ENCODE measurements at regions not wholly inside any gene's neighbourhood (a gene's known extent, or its start where the extent isn't known, plus 50 kb on each side); places are given as distances from the start of the nearest gene placed in this dataset.

- H3K4me3 ChIP-seq (ENCODE audit: low read depth, low read length) = no peak overlapping the region
- no peak overlapping the region for H3K9ac ChIP-seq (ENCODE audit: low read depth, low read length)
- no peaks in the 10 kb centered on the region for H3K27me3 ChIP-seq (ENCODE audit: control insufficient read depth, insufficient read depth, low read length)
- H3K4me1 ChIP-seq (ENCODE audit: control insufficient read depth, insufficient read depth, low read length) = no peaks in the 10 kb centered on the region
- H3K9me3 ChIP-seq (ENCODE audit: control insufficient read depth, insufficient read depth, low read length) = no peaks in the 10 kb centered on the region
- no peaks in the 10 kb centered on the region for H3K36me3 ChIP-seq (ENCODE audit: control insufficient read depth, insufficient read depth, low read length)
Observed at GRCh38 chr10:43964486-43964885, 315.8 kb upstream of the ZNF32 start.

DNA sequence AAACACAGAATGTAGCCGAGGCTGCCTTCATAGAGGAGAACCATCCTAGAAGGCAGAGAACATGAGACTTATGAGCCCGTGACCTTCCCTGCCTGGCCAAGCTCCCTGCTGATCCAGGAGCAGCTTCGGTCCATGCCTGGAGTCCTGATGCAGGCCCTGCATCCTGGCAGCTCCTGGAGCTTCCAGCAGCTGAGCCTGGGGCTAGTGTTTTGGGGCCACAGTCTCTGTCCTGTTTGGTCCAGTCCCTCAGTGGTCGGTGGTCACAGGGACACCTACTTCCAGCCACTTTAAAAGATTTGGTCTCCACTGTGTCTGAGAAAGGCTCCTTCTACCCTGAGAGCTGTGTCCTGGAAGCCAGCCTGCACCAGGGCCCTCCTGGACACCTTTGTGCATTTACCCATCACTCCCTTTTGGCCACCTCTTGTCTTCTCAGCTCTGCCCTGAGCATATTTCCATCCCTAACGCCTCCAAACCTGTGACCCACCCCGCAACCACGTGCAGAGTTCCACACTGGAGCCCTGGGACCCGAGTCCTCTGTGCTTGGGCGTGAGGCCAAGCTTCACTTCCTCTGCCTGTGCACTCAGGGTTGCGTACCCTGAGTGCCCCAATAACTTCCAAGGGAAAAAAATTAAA, 315.2 kb upstream of the ZNF32 start:
- H3K9ac ChIP-seq (ENCODE audit: low read depth, low read length) = no peak overlapping the region
- H3K9me3 ChIP-seq (ENCODE audit: control insufficient read depth, insufficient read depth, low read length) = no peaks in the 10 kb centered on the region
- H3K4me1 ChIP-seq (ENCODE audit: control insufficient read depth, insufficient read depth, low read length) = no peaks in the 10 kb centered on the region
- no peaks in the 10 kb centered on the region for H3K36me3 ChIP-seq (ENCODE audit: control insufficient read depth, insufficient read depth, low read length)
- H3K27me3 ChIP-seq (ENCODE audit: control insufficient read depth, insufficient read depth, low read length) = no peaks in the 10 kb centered on the region
- H3K4me3 ChIP-seq (ENCODE audit: low read depth, low read length) = no peak overlapping the region

GRCh38 chr10:43963379-43963778, 314.7 kb upstream of the ZNF32 start:
- H3K9me3 ChIP-seq (ENCODE audit: control insufficient read depth, insufficient read depth, low read length) = no peaks in the 10 kb centered on the region
- no peaks in the 10 kb centered on the region for H3K4me1 ChIP-seq (ENCODE audit: control insufficient read depth, insufficient read depth, low read length)
- no peak overlapping the region for H3K9ac ChIP-seq (ENCODE audit: low read depth, low read length)
- no peaks in the 10 kb centered on the region for H3K27me3 ChIP-seq (ENCODE audit: control insufficient read depth, insufficient read depth, low read length)
- no peaks in the 10 kb centered on the region for H3K36me3 ChIP-seq (ENCODE audit: control insufficient read depth, insufficient read depth, low read length)
- no peak overlapping the region for H3K4me3 ChIP-seq (ENCODE audit: low read depth, low read length)

DNA sequence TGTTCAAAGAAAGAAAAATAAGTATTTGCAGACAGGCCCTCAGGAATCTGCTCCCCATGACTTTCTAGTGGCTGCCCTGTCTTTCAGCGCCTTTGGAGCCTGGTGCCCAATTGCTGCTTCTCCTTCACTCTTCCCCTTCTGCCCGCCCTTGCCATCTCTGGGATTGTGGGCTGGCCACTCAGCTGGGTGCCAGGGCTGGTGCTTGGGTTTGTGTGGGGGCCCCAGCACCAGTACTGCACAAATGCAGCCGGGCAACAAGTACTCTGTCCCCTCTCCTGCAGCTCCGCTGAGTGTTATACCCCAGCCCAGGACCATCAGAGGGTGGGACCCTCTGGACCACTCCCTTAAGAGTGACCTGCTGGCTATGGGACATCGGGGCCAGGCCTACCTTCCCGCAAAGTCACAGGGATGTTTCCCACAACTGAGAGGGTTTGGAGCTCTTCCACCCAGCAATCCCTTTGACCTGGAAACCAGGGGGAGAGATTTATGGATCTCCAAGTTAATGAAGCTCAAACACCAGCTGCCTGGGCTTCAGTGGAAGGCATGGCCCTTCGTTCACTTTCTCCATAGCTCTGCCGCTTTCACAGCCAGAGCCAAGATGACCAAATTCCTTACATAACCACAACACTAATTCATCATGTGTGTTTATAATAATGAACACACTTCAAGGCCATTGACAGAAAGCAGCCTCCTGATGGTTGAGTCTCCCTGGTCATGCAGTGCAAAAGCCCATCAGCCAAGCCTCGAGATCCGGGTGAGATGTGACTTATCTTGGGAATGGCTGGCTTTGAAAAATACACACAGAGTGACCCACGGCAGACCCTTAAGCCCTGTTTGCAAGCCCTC, 313.9 kb upstream of the ZNF32 start:
- Histone ChIP-seq H3K4me3 (ENCODE audit: low read depth, low read length) (no peak overlapping the region), H3K27me3 (ENCODE audit: control insufficient read depth, insufficient read depth, low read length) (no peaks in the 10 kb centered on the region), H3K9me3 (ENCODE audit: control insufficient read depth, insufficient read depth, low read length) (no peaks in the 10 kb centered on the region), H3K36me3 (ENCODE audit: control insufficient read depth, insufficient read depth, low read length) (no peaks in the 10 kb centered on the region), H3K9ac (ENCODE audit: low read depth, low read length) (no peak overlapping the region), H3K4me1 (ENCODE audit: control insufficient read depth, insufficient read depth, low read length) (no peaks in the 10 kb centered on the region)

DNA sequence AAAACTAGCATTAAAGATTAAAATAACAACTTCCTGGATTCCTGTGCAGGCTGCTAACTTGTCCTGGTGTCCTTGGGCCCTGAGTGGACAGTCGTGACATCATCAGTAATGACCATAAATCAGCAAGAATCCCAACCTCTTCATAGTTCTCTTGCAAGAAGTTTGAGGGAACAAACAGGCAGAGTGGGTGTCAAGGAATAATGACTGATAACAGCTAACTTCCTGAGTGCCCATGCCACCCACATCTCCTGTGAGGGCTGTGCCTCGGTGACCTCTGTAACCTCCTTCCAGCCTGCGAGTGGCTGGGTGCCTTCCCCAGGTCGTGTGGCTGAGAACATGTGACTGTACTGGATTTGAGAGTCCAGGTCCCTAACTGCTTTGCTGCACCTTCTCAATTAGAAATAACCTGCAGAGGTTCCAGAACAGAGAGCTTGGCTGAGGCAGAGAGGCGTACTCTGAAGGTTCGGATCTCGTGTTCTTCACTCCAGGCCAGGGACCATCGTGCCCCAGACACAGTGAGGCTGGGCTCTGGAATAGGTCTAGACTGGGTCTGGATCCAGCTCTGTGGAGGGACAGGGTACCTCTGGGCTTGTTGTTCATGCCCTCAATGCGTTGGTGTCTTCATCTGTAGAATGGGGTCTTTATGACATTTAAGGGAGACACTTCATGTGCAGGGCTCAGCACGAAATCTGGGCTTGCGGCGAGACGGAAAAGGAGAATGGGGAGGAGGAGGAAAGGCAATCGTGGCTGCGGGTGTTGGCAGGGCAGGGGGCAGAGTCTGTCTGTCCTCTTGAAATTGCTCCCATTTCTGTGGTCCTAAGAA, 313.1 kb upstream of the ZNF32 start:
- Histone ChIP-seq H3K36me3 (ENCODE audit: control insufficient read depth, insufficient read depth, low read length) (no peaks in the 10 kb centered on the region), H3K9ac (ENCODE audit: low read depth, low read length) (no peak overlapping the region), H3K4me1 (ENCODE audit: control insufficient read depth, insufficient read depth, low read length) (no peaks in the 10 kb centered on the region), H3K9me3 (ENCODE audit: control insufficient read depth, insufficient read depth, low read length) (no peaks in the 10 kb centered on the region), H3K27me3 (ENCODE audit: control insufficient read depth, insufficient read depth, low read length) (no peaks in the 10 kb centered on the region), H3K4me3 (ENCODE audit: low read depth, low read length) (no peak overlapping the region)

GRCh38 chr10:43960981-43961380, 312.3 kb upstream of the ZNF32 start:
- Histone ChIP-seq H3K4me3 (ENCODE audit: low read depth, low read length) (no peak overlapping the region), H3K9ac (ENCODE audit: low read depth, low read length) (no peak overlapping the region), H3K27me3 (ENCODE audit: control insufficient read depth, insufficient read depth, low read length) (no peaks in the 10 kb centered on the region), H3K36me3 (ENCODE audit: control insufficient read depth, insufficient read depth, low read length) (no peaks in the 10 kb centered on the region), H3K9me3 (ENCODE audit: control insufficient read depth, insufficient read depth, low read length) (no peaks in the 10 kb centered on the region), H3K4me1 (ENCODE audit: control insufficient read depth, insufficient read depth, low read length) (no peaks in the 10 kb centered on the region)

GRCh38 chr10:43960477-43960876, 311.8 kb upstream of the ZNF32 start:
- no peaks in the 10 kb centered on the region for H3K36me3 ChIP-seq (ENCODE audit: control insufficient read depth, insufficient read depth, low read length)

GRCh38 chr10:43960135-43960415, 311.4 kb upstream of the ZNF32 start:
- no peaks in the 10 kb centered on the region for H3K36me3 ChIP-seq (ENCODE audit: control insufficient read depth, insufficient read depth, low read length)
- no peaks in the 10 kb centered on the region for H3K27me3 ChIP-seq (ENCODE audit: control insufficient read depth, insufficient read depth, low read length)
- H3K4me1 ChIP-seq (ENCODE audit: control insufficient read depth, insufficient read depth, low read length) = peaks cover under 1% of the 10 kb centered on the region
- no peak overlapping the region for H3K4me3 ChIP-seq (ENCODE audit: low read depth, low read length)
- H3K9me3 ChIP-seq (ENCODE audit: control insufficient read depth, insufficient read depth, low read length) = no peaks in the 10 kb centered on the region
- H3K9ac ChIP-seq (ENCODE audit: low read depth, low read length) = no peak overlapping the region

More at GRCh38 chr10:43960477-43960876, 311.8 kb upstream of the ZNF32 start:
- no peaks in the 10 kb centered on the region for H3K27me3 ChIP-seq (ENCODE audit: control insufficient read depth, insufficient read depth, low read length)
- H3K9ac ChIP-seq (ENCODE audit: low read depth, low read length) = no peak overlapping the region
- no peaks in the 10 kb centered on the region for H3K4me1 ChIP-seq (ENCODE audit: control insufficient read depth, insufficient read depth, low read length)
- H3K4me3 ChIP-seq (ENCODE audit: low read depth, low read length) = no peak overlapping the region
- H3K9me3 ChIP-seq (ENCODE audit: control insufficient read depth, insufficient read depth, low read length) = no peaks in the 10 kb centered on the region

- H3K36me3 ChIP-seq (ENCODE audit: control insufficient read depth, insufficient read depth, low read length) = no peaks in the 10 kb centered on the region
- no peaks in the 10 kb centered on the region for H3K27me3 ChIP-seq (ENCODE audit: control insufficient read depth, insufficient read depth, low read length)
- no peak overlapping the region for H3K9ac ChIP-seq (ENCODE audit: low read depth, low read length)
- no peak overlapping the region for H3K4me3 ChIP-seq (ENCODE audit: low read depth, low read length)
- no peaks in the 10 kb centered on the region for H3K9me3 ChIP-seq (ENCODE audit: control insufficient read depth, insufficient read depth, low read length)
- H3K4me1 ChIP-seq (ENCODE audit: control insufficient read depth, insufficient read depth, low read length) = peaks cover 3% of the 10 kb centered on the region
Observed at GRCh38 chr10:43959364-43960134, 310.9 kb upstream of the ZNF32 start.

GRCh38 chr10:43958964-43959363, 310.3 kb upstream of the ZNF32 start:
- peaks cover 3% of the 10 kb centered on the region for H3K4me1 ChIP-seq (ENCODE audit: control insufficient read depth, insufficient read depth, low read length)
- no peak overlapping the region for H3K9ac ChIP-seq (ENCODE audit: low read depth, low read length)
- H3K36me3 ChIP-seq (ENCODE audit: control insufficient read depth, insufficient read depth, low read length) = no peaks in the 10 kb centered on the region
- no peaks in the 10 kb centered on the region for H3K27me3 ChIP-seq (ENCODE audit: control insufficient read depth, insufficient read depth, low read length)
- no peak overlapping the region for H3K4me3 ChIP-seq (ENCODE audit: low read depth, low read length)
- H3K9me3 ChIP-seq (ENCODE audit: control insufficient read depth, insufficient read depth, low read length) = no peaks in the 10 kb centered on the region

DNA sequence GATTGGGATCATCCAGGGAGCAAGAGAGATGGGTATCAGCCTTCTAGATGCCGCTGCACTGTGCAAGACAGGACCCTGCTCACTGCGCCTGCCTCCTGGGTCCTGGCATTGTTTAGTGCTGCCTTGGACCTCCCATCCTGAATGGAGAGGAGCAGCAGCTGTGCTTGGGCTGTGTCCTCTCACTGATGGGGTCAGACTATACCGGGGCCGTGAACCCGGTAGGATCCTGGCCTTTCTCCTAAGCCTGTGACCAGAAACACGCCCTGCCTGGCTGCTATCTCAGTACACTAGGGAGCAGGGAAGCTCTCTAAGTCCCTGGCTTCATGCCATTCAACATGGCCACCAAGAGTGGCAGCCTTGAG, 309.4 kb upstream of the ZNF32 start:
- Histone ChIP-seq H3K27me3 (ENCODE audit: control insufficient read depth, insufficient read depth, low read length) (no peaks in the 10 kb centered on the region), H3K9ac (ENCODE audit: low read depth, low read length) (no peak overlapping the region), H3K9me3 (ENCODE audit: control insufficient read depth, insufficient read depth, low read length) (no peaks in the 10 kb centered on the region), H3K4me3 (ENCODE audit: low read depth, low read length) (no peak overlapping the region), H3K4me1 (ENCODE audit: control insufficient read depth, insufficient read depth, low read length) (peaks cover 3% of the 10 kb centered on the region), H3K36me3 (ENCODE audit: control insufficient read depth, insufficient read depth, low read length) (no peaks in the 10 kb centered on the region)

Data from iPS-15b (cell line).